Neuronal stem cell (in vitro differentiated cells): ENCODE measurements at regions not wholly inside any gene's neighbourhood (a gene's known extent, or its start where the extent isn't known, plus 50 kb on each side); places are given as distances from the start of the nearest gene placed in this dataset.

Experiments
- DNase-seq: peaks from one replicate; pipeline ENCODE4 v3.0.0-alpha.2; 2013; ENCODE audit warnings: low spot score
- H2AFZ ChIP-seq: one replicate; pipeline ENCODE4 v1.6.1; 2013; ENCODE audit warnings: mild to moderate bottlenecking, low read length, inconsistent platforms
- H2AK5ac ChIP-seq: 2 replicates; pipeline ENCODE4 v1.6.1; 2013; ENCODE audit warnings: low read depth, mild to moderate bottlenecking, inconsistent platforms, low read length, moderate library complexity, mixed read lengths
- H2BK120ac ChIP-seq: 2 replicates; pipeline ENCODE4 v1.6.1; 2013; ENCODE audit warnings: low read depth, mild to moderate bottlenecking, inconsistent platforms, low read length, moderate library complexity, mixed read lengths
- H2BK12ac ChIP-seq: one replicate; pipeline ENCODE4 v1.6.1; 2013; ENCODE audit warnings: low read length, inconsistent platforms
- H2BK15ac ChIP-seq: 2 replicates; pipeline ENCODE4 v1.6.1; 2013; ENCODE audit warnings: mild to moderate bottlenecking, low read length, inconsistent platforms, mixed read lengths
- H2BK5ac ChIP-seq: one replicate; pipeline ENCODE4 v1.6.1; 2013; ENCODE audit warnings: inconsistent platforms, mild to moderate bottlenecking, low read length, moderate library complexity
- H3K14ac ChIP-seq: one replicate; pipeline ENCODE4 v1.6.1; 2013; ENCODE audit warnings: low read length, inconsistent platforms
- H3K18ac ChIP-seq: 2 replicates; pipeline ENCODE4 v1.6.1; 2013; ENCODE audit warnings: low read length, inconsistent platforms
- H3K23ac ChIP-seq: 2 replicates; pipeline ENCODE4 v1.6.1; 2013; ENCODE audit warnings: low read depth, mild to moderate bottlenecking, mixed read lengths, low read length, inconsistent platforms; ENCODE audit not compliant: poor library complexity
- H3K27ac ChIP-seq: replicated peaks from 3 replicates; pipeline ENCODE4 v1.5.1; 2013; ENCODE audit warnings: low read length, inconsistent platforms
- H3K27me3 ChIP-seq, 3 experiments: 2 replicates each; pipeline ENCODE4 v1.6.1; 2013; ENCODE audit warnings: low read length in 3 of 3, mild to moderate bottlenecking in 2 of 3, inconsistent platforms in 1 of 3, low read depth in 1 of 3, mixed read lengths in 1 of 3, moderate library complexity in 1 of 3; ENCODE audit not compliant: control insufficient read depth in 3 of 3, insufficient read depth in 3 of 3
- H3K36me3 ChIP-seq, 2 donors: replicated peaks in 1 of 2; 2 replicates each; pipeline ENCODE4 v1.6.1; 2013; ENCODE audit warnings: low read length in 2 of 2; ENCODE audit not compliant: control insufficient read depth in 2 of 2, insufficient read depth in 2 of 2
- H3K4ac ChIP-seq: 2 replicates; pipeline ENCODE4 v1.6.1; 2013; ENCODE audit warnings: inconsistent platforms, mild to moderate bottlenecking, low read length, moderate library complexity
- H3K4me1 ChIP-seq, 2 donors: 1 replicate in 1 of 2; 2 replicates in 1 of 2; pipeline ENCODE4 v1.6.1; 2013; ENCODE audit warnings: low read length in 2 of 2, low read depth in 1 of 2; ENCODE audit not compliant: control insufficient read depth in 2 of 2, insufficient read depth in 1 of 2
- H3K4me2 ChIP-seq: one replicate; pipeline ENCODE4 v1.6.1; 2013; ENCODE audit warnings: mild to moderate bottlenecking, low read length, inconsistent platforms; ENCODE audit not compliant: insufficient read depth, poor library complexity, severe bottlenecking
- H3K4me3 ChIP-seq, 2 donors: 2 replicates each; pipeline ENCODE4 v1.5.1; 2013; ENCODE audit warnings: low read length in 2 of 2, mild to moderate bottlenecking in 2 of 2, inconsistent platforms in 1 of 2, moderate library complexity in 1 of 2
- H3K79me1 ChIP-seq: one replicate; pipeline ENCODE4 v1.6.1; 2013; ENCODE audit warnings: low read depth, mild to moderate bottlenecking, inconsistent platforms, low read length, moderate library complexity
- H3K9ac ChIP-seq: one replicate; pipeline ENCODE4 v1.6.1; 2013; ENCODE audit warnings: mild to moderate bottlenecking, low read depth, low read length, inconsistent platforms; ENCODE audit not compliant: poor library complexity
- H3K9me3 ChIP-seq, 2 donors: replicated peaks in 1 of 2; 2 replicates each; pipeline versions ENCODE3 to v1.6.1; 2013; ENCODE audit warnings: low read length in 2 of 2, mild to moderate bottlenecking in 2 of 2, inconsistent platforms in 1 of 2, low read depth in 1 of 2, mixed read lengths in 1 of 2, moderate library complexity in 1 of 2; ENCODE audit not compliant: control insufficient read depth in 2 of 2, insufficient read depth in 1 of 2
- H4K8ac ChIP-seq: one replicate; pipeline ENCODE4 v1.6.1; 2013; ENCODE audit warnings: low read depth, mild to moderate bottlenecking, inconsistent platforms, low read length, moderate library complexity
- H4K91ac ChIP-seq: one replicate; pipeline ENCODE4 v1.6.1; 2013; ENCODE audit warnings: low read length, low read depth, mild to moderate bottlenecking, inconsistent platforms; ENCODE audit not compliant: poor library complexity
- WGBS, 2 donors: extraction: QIAGEN DNeasy Blood & Tissue Kit; methylation state at CpG; one replicate each; pipeline ENCODE4 v1.1.7; 2013; ENCODE audit warnings: missing lambda C conversion rate in 2 of 2, mixed read lengths in 1 of 2; ENCODE audit not compliant: insufficient read length in 2 of 2, insufficient replicate concordance in 1 of 2; ENCODE audit errors: extremely low coverage in 2 of 2; 5-methylcytosine and 5-hydroxymethylcytosine counted together

DNA sequence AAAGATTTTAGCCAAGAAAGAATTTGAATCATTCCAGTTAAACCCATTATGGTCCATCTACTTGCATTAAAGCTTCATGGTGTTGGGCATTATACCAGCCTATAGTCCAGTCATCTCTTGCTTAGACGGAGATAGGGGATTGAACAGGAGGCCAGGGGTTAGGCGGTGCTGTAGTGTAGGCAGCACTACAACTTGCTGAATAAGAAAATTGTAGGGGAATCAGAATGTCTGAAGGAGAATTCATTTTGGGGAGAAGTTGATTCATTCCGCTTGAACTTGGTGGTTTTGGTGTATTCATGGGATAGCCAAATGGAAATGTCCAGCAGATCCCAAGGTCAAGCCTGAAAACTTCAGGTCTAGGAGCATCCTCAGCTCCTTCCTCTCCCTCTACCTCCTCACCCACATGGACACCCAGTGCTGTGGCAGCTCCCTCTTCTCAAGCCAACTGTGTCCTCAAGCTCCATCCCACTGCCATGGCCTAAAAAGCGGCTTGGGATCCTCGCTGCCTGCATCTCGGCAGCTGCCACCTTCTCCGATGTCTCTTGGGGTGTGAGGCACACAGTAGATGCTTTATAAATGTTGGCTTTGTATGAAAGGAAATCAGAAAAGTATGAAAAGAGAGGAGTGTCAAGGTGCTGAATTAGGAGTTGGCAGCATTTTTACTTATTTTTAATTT is 63.6 kb upstream of the MNX1 start:
- H3K27ac ChIP-seq, result no peak overlapping the region
- WGBS, 2 donors, result no CpG with 5 or more reads among the region's 7 CpGs

GRCh38 chr7:157076466-157076865 is 62.3 kb upstream of the UBE3C start:
- no peak overlapping the region for H2AK5ac ChIP-seq
- peaks cover 0 to 74% (median 3%) of the 10 kb centered on the region in 3 experiments for H3K27me3 ChIP-seq
- no peak overlapping the region for H3K27ac ChIP-seq
- H4K8ac ChIP-seq, result no peak overlapping the region
- H3K79me1 ChIP-seq, result no peaks in the 10 kb centered on the region
- H3K4me2 ChIP-seq, result no peak overlapping the region
- no peak overlapping the region for H2BK5ac ChIP-seq
- H3K36me3 ChIP-seq, result no peaks in the 10 kb centered on the region
- no peak overlapping the region for H2BK12ac ChIP-seq
- no peak overlapping the region for H2BK120ac ChIP-seq
- H3K9me3 ChIP-seq, result peaks cover 0 to 3% of the 10 kb centered on the region in 2 donors
- H3K9ac ChIP-seq, result no peak overlapping the region
- peaks cover 0 to 4% of the 10 kb centered on the region in 2 donors for H3K4me1 ChIP-seq
- no peak overlapping the region for H2AFZ ChIP-seq
- no peak overlapping the region for H3K14ac ChIP-seq
- H3K23ac ChIP-seq, result no peak overlapping the region
- no peak overlapping the region for H3K4ac ChIP-seq
- H2BK15ac ChIP-seq, result no peak overlapping the region
- DNase-seq, result no peak
- H3K4me3 ChIP-seq, result no peak overlapping the region
- H4K91ac ChIP-seq, result no peak overlapping the region
- no peak overlapping the region for H3K18ac ChIP-seq
- no CpG with 5 or more reads among the region's 6 CpGs for WGBS, 2 donors

More for the DNA sequence above, 63.6 kb upstream of the MNX1 start:
- H3K4me2 ChIP-seq, result no peak overlapping the region
- no peak overlapping the region for H3K4me3 ChIP-seq
- no peak overlapping the region for H2BK5ac ChIP-seq
- H3K36me3 ChIP-seq, result no peaks in the 10 kb centered on the region
- no peak overlapping the region for H4K91ac ChIP-seq
- H3K27me3 ChIP-seq, result peaks cover 0 to 59% (median 3%) of the 10 kb centered on the region in 3 experiments
- H2BK120ac ChIP-seq, result no peak overlapping the region
- no peak overlapping the region for H3K23ac ChIP-seq
- H3K4ac ChIP-seq, result no peak overlapping the region
- peaks cover 0 to 4% of the 10 kb centered on the region in 2 donors for H3K4me1 ChIP-seq
- no peak overlapping the region for H2AK5ac ChIP-seq
- no peak overlapping the region for H2BK15ac ChIP-seq
- H3K18ac ChIP-seq, result no peak overlapping the region
- peaks cover 0 to 3% of the 10 kb centered on the region in 2 donors for H3K9me3 ChIP-seq
- H4K8ac ChIP-seq, result no peak overlapping the region
- H3K79me1 ChIP-seq, result no peaks in the 10 kb centered on the region
- H2BK12ac ChIP-seq, result no peak overlapping the region
- no peak for DNase-seq
- H2AFZ ChIP-seq, result no peak overlapping the region
- no peak overlapping the region for H3K14ac ChIP-seq
- H3K9ac ChIP-seq, result no peak overlapping the region

GRCh38 chr7:157077021-157077420 is 61.7 kb upstream of the UBE3C start:
- DNase-seq, result no peak
- H3K9me3 ChIP-seq, result peaks cover 0 to 5% of the 10 kb centered on the region in 2 donors

DNA sequence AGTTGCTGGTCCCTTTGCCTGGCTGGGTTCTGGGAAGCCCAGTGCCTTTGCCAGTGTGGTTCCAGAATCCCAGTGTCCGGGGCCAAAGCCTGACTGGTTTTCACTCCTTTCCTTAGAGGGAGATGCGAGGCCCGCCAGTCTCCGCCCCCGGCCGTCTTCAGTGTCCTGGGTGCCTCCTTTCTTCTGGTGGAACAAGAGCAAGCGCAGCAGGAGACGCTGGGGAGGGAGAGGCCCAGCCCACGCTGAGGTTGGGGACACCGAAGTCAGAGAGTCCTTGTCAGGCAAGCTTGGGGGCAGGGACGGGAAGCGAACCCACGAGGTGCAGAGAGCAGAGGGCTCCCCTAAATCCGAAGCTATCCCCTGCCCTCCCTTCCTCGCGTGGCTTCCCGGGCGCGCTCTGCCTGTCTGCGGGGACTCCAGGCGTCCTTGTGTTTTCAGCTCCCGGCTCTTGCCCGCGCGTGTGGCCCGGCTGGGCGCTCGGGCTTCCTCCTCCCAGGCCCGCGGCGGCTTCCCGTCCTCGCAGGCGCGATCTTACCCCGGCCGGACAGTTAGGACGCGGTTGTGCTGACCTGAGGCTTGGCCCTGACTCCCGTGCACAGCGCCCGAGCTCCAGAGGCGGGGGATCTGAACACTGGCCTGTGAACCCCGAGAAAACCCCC is 60.6 kb upstream of the UBE3C start:
- H3K27ac ChIP-seq, result no peak overlapping the region
- H3K18ac ChIP-seq, result peak overlapping the region; percentile 95
- no peak for DNase-seq
- H3K36me3 ChIP-seq, result no peaks in the 10 kb centered on the region
- H3K4me1 ChIP-seq, result peaks cover 0 to 4% of the 10 kb centered on the region in 2 donors
- H3K9me3 ChIP-seq, result peaks cover 0 to 2% of the 10 kb centered on the region in 2 donors
- WGBS, 2 donors, result no CpG with 5 or more reads among the region's 44 CpGs
- no peak overlapping the region for H2AK5ac ChIP-seq
- peak overlapping the region; percentile 35 for H2BK15ac ChIP-seq
- peak overlapping the region; percentile 76 for H3K23ac ChIP-seq
- H2BK120ac ChIP-seq, result peak overlapping the region; percentile 17
- no peaks in the 10 kb centered on the region for H3K79me1 ChIP-seq
- peak overlapping the region; percentile 90 for H3K14ac ChIP-seq
- no peak overlapping the region for H2BK5ac ChIP-seq
- H3K4ac ChIP-seq, result no peak overlapping the region
- peak overlapping the region; percentile 68 for H3K9ac ChIP-seq
- peaks cover 0 to 80% (median 3%) of the 10 kb centered on the region in 3 experiments for H3K27me3 ChIP-seq
- H3K4me3 ChIP-seq, result peak overlapping the region in 1 of 2 donors; percentile 64
- no peak overlapping the region for H2BK12ac ChIP-seq
- peak overlapping the region; percentile 82 for H2AFZ ChIP-seq
- peak overlapping the region; percentile 62 for H3K4me2 ChIP-seq
- no peak overlapping the region for H4K91ac ChIP-seq
- no peak overlapping the region for H4K8ac ChIP-seq

More at GRCh38 chr7:157077021-157077420, 61.7 kb upstream of the UBE3C start:
- no peak overlapping the region for H4K8ac ChIP-seq
- no peak overlapping the region for H3K27ac ChIP-seq
- peaks cover 0 to 4% of the 10 kb centered on the region in 2 donors for H3K4me1 ChIP-seq
- no peak overlapping the region for H2BK15ac ChIP-seq
- no peak overlapping the region for H3K9ac ChIP-seq
- WGBS, 2 donors, result no CpG with 5 or more reads among the region's 11 CpGs
- no peak overlapping the region for H2BK5ac ChIP-seq
- H3K4me3 ChIP-seq, result no peak overlapping the region
- no peak overlapping the region for H3K14ac ChIP-seq
- no peak overlapping the region for H3K4me2 ChIP-seq
- H3K4ac ChIP-seq, result peak overlapping the region; percentile 79
- H3K27me3 ChIP-seq, result peaks cover 0 to 79% (median 3%) of the 10 kb centered on the region in 3 experiments
- no peak overlapping the region for H2BK12ac ChIP-seq
- H3K79me1 ChIP-seq, result no peaks in the 10 kb centered on the region
- no peaks in the 10 kb centered on the region for H3K36me3 ChIP-seq
- peak overlapping the region; percentile 10 for H3K23ac ChIP-seq
- peak overlapping the region; percentile 23 for H2AK5ac ChIP-seq
- H2BK120ac ChIP-seq, result no peak overlapping the region
- H2AFZ ChIP-seq, result no peak overlapping the region
- peak overlapping the region; percentile 4 for H3K18ac ChIP-seq
- no peak overlapping the region for H4K91ac ChIP-seq
